ENCODE measurements at regions not wholly inside any gene's neighbourhood (a gene's known extent, or its start where the extent isn't known, plus 50 kb on each side); places are given as distances from the start of the nearest gene placed in this dataset.

DNA sequence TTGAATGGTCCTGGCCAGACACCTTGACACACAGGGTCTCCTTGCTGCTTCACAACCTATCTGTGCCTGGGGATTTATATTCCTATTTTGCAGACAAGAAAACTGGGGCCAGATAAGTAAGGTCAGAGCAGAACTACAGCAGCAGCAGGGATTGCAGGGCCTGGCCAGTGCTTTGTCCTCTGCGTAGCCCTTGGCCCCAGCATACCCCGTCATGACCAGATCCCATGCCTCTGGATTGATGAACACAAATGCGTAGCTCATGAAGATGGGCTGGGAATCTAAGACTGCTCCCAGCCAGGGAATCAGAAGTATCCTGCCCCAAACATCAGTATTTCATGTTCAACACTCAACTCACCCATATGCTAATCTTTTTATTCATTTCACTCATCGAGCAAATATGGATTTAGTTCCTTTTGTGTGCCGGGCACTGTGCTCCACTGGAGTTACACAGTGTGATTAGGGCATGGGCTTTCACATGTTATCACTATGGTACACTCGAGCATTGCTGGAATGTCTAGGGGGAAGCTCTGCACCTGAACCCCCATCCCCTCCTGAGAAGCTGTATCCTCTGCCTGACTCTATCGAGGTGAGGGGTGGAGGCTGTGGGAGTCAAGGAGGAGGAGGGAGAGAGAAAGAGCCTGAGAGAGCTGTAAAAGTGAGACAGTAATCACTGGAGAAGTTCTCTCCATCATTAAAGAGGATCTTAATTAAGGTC is 143.3 kb downstream of the CYP26B1 start:
- DNase-seq (ENCODE audit: low read depth), result no peak

DNA sequence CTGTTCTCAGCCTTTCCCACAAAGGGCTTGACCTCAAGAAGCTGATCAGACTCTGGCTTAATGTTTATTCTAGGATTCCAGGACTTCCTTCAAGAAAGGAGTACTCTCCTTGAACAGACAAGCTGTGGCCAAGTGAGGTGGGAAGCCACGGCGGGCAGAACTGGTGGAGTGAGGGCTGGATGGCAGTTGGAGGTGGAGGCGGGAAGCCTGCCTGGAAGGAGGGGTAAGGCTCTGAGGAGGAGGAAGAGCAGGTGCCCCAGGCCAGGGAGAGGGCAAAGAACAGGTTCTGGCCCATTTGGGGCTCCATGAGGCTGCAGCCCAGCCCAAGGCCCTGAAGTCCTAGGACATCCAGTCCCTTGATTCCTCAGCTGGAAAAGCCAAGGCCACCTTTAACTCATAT is 143.9 kb downstream of the CYP26B1 start:
- DNase-seq (ENCODE audit: low read depth), result no peak

DNA sequence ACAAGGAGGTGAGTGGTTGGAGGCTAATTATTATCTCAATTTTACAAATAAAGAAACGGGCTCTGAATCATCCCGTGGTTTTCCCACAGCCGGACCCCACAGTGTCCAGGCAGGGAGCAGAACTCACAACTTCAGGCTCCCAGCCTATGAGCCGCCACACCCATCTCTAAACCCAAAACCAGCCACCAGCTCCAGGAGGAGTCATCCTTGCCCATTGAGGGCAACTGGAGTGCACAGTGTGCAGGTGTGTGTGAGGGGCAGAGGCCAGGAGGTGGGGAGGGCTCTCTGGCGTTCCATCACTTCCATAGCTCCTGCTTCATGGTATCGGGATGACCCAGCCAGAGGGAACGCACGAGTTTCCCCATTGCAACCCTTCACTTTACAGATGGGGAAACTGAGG is 144.5 kb downstream of the CYP26B1 start:
- no peak for DNase-seq (ENCODE audit: low read depth)

DNA sequence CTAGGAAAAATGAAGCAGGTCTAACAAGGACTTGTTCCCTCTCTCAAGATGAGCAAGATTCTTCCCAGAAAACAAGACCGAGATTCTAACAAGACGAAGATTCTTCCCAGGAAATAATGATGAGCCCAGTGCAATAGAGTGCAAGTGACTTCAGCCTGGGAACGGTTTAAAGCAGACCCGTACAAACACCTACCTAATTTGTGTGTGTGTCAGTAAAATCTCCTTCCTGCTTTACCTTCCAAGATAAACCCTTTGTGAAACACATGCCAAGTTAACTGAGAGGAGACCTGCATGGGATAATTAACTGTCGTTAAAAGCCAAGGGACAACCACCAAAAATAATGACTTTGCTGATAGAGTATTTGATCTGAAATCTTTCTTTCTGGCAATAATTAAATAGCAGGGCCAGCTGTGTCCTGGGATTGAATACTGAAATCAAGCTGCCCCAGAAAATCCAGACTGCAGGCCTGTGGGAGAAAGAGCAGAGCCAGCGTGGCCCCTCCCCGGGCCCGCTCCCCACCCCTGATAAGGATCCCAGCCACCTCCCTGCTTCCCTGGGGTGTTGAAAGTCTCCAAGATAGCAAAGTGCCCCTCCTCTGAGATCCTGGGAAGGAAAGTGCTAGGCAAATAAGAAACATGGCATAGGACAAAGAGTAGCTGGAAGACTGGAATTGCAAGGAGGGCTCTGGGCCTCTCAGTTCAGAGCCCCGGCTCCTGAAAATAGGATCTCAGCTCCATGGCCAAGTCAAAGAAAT is 145.5 kb downstream of the CYP26B1 start:
- DNase-seq (ENCODE audit: low read depth), result no peak

GRCh38 chr2:72000110-72000509 is 147.6 kb downstream of the CYP26B1 start:
- no peak for DNase-seq (ENCODE audit: low read depth)

DNA sequence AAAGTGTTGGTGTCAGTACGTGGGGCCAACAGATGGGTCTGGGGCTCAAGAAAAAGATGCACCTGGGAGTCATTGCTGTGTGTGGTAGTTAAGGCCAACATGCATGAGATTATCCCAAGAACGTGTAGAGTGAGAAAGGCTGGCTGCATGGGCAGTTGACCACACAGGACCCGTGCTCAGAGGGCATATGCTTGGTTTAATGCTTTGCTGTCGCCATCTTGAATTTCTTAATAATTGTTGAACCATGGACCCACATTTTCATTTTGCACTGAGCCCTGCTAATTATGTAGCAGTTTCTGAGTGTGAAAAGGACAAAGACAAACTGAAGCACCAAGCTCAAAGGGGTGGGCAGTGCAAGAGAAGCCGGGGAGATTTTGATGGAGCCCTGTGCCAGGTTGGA is 148.1 kb downstream of the CYP26B1 start:
- no peak for DNase-seq (ENCODE audit: low read depth)

- DNase-seq (ENCODE audit: low read depth), result no peak
Measured at GRCh38 chr2:71997843-71998242, 149.8 kb downstream of the CYP26B1 start.

DNA sequence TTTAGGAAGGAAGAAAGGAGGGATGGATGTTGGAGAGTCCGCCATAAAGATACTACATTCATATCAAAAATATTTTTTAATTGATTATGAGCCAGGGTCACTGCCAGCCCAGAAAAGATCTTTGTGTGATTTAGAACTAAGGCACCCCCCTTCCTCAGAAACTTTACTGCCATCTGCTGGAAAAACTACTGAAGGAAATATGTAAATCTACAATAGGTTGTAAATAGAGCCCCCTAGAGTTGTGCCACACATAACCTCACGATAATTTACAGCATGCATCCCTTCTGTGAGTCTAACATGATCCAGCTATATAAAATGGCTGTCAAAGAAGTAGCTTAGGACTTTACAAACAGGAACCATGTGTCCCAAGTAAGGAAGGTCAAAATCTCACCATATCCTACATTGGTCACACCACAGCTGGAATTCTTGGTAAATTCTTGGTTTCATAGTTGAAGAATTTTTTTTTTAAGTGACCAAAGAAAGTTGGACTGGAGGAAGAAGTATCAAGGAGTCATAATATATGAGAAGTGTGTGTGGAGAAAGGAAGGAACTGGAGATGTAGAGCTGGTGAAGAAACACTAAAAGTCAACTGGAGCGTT is 152.5 kb downstream of the CYP26B1 start:
- DNase-seq (ENCODE audit: low read depth), result no peak

- DNase-seq (ENCODE audit: low read depth), result no peak
Measured at GRCh38 chr2:71992036-71992435, 155.6 kb downstream of the CYP26B1 start.

GRCh38 chr2:71991397-71991796 is 156.3 kb downstream of the CYP26B1 start:
- no peak for DNase-seq (ENCODE audit: low read depth)

GRCh38 chr2:71990826-71991225 is 156.8 kb downstream of the CYP26B1 start:
- DNase-seq (ENCODE audit: low read depth), result no peak

GRCh38 chr2:71990122-71990521 is 157.5 kb downstream of the CYP26B1 start:
- DNase-seq (ENCODE audit: low read depth), result no peak

GRCh38 chr2:71989671-71990070 is 158.0 kb downstream of the CYP26B1 start:
- DNase-seq (ENCODE audit: low read depth), result no peak

DNA sequence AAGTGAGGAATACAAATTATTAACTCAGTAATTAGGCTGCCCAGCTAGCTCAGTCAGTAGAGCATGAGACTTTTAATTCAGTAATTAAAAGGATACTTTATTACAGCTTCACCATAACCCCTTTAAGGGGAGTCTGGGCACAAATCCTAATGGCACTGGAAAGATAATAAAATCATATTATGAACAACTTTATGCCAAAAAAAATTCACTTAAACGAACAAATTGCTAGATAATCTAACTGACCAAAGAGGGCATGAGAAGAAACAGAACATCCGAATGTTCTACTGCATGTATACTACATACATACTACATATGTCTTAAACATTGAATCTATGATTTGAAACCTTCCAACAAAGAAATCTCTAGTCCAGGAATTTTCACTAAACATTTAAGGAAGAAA is 159.5 kb downstream of the CYP26B1 start:
- no peak for DNase-seq (ENCODE audit: low read depth)

- no peak for DNase-seq (ENCODE audit: low read depth)
Measured at GRCh38 chr2:71976685-71977084, 171.0 kb downstream of the CYP26B1 start.

DNA sequence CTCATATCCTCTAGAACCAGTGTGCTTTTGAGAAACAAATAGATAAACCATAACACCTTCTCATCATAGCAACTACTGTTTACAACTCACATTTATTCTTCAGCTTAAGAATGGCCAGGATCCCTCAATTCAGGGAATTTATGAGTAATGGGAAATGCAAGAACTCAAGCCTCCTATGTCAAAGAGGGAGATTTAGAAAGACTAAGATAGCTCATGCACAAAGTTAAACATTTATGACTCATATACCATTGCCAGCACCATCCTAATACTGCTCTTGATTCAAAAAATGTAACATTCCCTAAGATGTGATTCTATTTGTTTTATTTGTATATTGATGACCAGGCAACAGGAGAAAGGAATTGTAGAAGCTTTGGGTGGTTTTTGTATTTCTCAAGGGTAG is 172.8 kb downstream of the CYP26B1 start:
- DNase-seq (ENCODE audit: low read depth), result no peak

DNA sequence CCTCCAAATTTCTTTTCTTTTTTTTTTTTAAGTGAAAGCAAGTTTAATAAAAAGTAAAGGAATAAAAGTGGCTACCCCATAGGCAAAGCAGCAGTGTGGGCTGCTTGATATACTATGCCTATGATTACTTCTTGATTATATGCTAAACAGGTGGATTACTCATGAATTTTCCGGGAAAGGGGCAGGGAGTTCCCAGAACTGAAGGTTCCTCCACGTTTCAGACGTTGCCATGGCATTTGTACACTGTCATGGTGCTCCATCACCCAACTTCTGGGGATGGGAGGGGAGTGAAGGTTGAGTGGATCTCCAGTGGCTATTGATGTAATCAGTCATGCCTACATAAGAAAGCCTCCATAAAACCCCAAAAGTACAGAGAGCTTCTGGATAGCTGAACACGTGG is 176.2 kb downstream of the CYP26B1 start:
- no peak for DNase-seq (ENCODE audit: low read depth)

DNA sequence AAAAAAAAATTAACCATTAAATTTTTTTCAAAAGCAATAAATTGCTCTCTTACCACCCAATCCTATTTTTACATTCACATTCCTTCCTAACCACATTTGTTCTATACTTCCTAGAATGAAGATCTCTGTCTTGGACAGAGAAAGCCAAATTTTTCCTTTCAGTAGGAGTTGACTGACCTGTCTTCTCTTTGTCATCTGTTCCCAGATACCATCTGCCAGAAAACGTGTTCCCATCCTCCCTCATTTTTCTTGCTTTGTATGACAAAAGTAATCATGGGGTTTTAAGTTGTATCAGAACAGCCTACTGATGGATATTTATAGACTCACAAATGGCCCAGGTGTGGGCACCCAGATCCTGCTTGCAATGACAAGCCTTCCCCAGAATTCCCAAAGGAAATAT is 182.1 kb downstream of the CYP26B1 start:
- no peak for DNase-seq (ENCODE audit: low read depth)

GRCh38 chr2:71962911-71963694 is 184.6 kb downstream of the CYP26B1 start:
- no peak for DNase-seq (ENCODE audit: low read depth)

DNA sequence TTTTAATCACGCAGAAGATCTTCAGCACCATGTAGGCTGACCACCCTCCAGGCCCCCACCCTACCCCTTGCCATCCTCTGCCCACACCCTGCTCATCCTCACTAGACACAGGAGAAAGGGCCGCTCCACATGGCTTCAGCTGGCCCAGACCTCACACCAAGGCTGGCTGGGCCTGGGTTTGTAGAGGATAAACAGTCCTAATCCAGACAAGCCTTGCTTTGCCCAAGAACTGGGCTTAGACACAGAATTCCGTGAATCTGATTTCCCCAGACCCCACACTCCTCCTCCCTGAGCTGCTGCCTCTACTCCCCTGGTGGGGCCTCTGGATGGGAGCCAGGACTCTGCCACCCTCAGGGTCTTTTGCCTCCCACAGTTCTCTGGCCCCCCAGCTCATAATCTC is 185.3 kb downstream of the CYP26B1 start:
- no peak for DNase-seq (ENCODE audit: low read depth)

DNA sequence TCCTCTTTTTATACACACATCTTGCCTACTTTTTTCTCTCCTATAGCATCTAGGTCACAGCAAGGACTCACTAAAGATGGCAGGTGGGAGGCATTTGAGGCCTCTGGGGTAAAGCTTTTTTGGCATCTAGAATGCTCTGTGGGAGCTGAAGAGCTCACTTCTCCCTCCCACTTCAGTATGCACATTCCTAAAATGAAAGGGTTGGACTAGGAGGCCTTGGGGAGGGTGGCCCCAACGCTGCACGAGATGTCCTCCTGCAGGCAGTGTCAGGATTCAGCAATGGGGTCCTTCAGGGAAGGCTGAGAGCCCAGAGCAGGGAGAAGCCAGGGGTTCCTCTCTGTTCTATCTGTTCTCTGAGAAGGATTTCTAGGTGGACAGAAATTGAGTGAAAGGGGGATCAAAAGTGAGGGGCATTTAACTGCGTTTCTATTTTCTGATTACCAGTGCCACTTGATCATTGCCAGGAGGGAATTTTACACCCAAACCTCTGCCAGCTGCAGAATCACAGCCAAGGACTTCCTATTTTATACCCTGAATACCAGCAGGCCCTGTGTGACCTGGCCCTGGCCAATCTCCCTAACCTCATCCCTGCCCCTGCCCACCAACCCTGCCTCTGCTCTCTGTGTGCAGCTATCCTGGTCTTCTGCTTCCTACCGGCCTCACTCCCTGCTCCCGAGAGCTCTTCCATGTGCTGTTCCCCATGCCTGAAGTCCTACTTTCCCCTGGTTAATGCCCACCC is 186.2 kb downstream of the CYP26B1 start:
- no peak for DNase-seq (ENCODE audit: low read depth)

DNA sequence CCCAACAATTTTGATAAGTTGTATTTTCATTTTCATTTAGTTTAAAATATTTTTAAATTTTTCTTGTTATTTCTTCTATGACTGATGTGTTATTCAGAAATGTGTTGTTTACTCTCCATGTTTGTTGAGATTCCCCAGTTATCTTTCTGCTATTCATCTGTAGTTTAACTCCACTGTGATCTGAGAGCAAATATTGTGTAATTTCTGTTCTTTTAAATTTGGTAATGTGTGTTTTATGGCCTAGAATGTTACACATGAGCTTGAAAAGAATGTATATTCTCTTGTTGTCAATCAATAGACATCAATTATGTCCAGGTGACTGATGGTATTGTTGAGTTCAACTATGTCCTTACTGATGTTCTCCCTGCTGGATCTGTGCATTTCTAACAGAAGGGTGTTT is 188.2 kb downstream of the CYP26B1 start:
- DNase-seq (ENCODE audit: low read depth), result no peak

Data from forelimb muscle (tissue), 1 donor.